ENCODE measurements at regions not wholly inside any gene's neighbourhood (a gene's known extent, or its start where the extent isn't known, plus 50 kb on each side); places are given as distances from the start of the nearest gene placed in this dataset.
A peak's percentile ranks its signal among the peaks of the same experiment; 100 is the strongest.
"Not testable (repeated sequence)": the region's sequence is repeated elsewhere in the genome, so short reads cannot be mapped to it uniquely, and the experiment has no call there.

DNA sequence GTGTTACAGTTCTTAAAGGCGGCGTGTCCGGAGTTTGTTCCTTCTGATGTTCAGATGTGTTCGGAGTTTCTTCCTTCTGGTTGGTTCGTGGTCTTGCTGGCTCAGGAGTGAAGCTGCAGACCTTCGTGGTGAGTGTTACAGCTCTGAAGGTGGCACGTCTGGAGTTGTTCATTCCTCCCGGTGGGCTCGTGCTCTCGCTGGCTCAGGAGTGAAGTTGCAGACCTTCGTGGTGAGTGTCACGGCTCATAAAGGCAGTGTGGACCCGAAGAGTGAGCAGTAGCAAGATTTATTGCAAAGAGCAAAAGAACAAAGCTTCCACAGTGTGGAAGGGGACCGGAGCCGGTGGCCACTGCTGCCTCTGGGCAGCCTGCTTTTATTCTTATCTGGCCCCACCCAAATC, 65.3 kb upstream of the NDST4 start:
- not testable (repeated sequence) for DNase-seq

DNA sequence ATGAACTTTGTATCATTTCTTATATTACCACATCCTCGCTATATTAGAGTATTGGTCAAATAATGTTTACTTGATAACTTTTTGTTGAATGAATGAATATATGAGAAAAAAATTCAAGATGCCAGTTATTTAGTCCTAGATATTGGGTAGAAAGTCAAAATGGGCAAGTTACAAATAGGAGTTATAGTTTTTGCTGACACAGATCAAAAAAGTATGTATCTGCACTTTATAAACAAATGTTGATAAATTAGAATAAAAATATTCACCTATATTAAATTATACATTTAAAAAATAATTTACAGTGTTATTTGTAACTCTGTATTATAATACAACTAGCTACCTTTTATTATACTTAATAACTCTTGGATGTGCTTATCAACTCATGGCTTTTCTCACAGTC, 57.8 kb upstream of the NDST4 start:
- no peak for DNase-seq

DNA sequence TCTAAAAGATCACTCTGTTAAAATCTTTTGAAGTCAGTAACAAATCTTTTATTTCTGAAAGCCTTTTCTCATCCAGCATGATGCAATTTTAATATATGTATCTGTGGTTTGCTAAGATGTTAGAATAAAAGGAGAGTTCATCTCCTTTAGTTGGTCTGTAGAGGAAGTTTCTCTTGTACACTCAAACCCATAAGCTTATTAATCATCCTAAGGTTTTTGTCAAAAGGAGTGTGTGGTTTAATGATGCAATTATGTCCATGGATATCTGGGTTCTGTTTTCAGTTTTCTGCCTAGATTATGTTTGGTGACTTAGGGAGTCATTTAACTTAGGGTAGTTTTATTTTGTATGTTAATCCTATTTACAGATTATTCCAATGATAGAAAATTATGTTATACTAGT, 52.1 kb upstream of the NDST4 start:
- DNase-seq = peak; percentile 59
